ENCODE measurements at regions not wholly inside any gene's neighbourhood (a gene's known extent, or its start where the extent isn't known, plus 50 kb on each side); places are given as distances from the start of the nearest gene placed in this dataset.

- TF ChIP-seq CTCF (IDR thresholded peaks at IDR 0.05; ENCODE audit: poor library complexity) (no peak), EZH2 (IDR thresholded peaks at IDR 0.05; ENCODE audit: borderline replicate concordance) (no peak)
These were observed 90.4 kb upstream of the MYO3A start for GRCh38 chr10:25843551-25844170.

Data from hepatocyte (in vitro differentiated cells).